HEK293T (cell line): ENCODE measurements at regions not wholly inside any gene's neighbourhood (a gene's known extent, or its start where the extent isn't known, plus 50 kb on each side); places are given as distances from the start of the nearest gene placed in this dataset.

Source experiments
- CTCF ChIA-PET: fragments of 350-600 bp; formaldehyde crosslinking; extraction: SDS; loops from one replicate; lab custom pipeline; 2021; ENCODE audit warnings: antibody characterized with exemption, inconsistent platforms; lab: Yijun Ruan, JAX
- POLR2A ChIA-PET: fragments of 350-600 bp; formaldehyde crosslinking; extraction: SDS; loops from one replicate; lab custom pipeline; 2020; ENCODE audit warnings: antibody characterized with exemption, inconsistent platforms; lab: Yijun Ruan, JAX
- DNase-seq: peaks from one replicate; pipeline ENCODE4 v3.0.0; 2012; ENCODE audit warnings: mixed read lengths; ENCODE audit errors: extremely low spot score
- ARNT ChIP-seq: fragments of 450-650 bp; IDR thresholded peaks from 2 replicates; pipeline ENCODE4 v1.6.1; 2017; ENCODE audit warnings: mild to moderate bottlenecking
- BHLHE40 ChIP-seq: fragments of 450-650 bp; IDR thresholded peaks from 2 replicates; pipeline ENCODE4 v1.6.1; 2016; ENCODE audit warnings: mild to moderate bottlenecking, moderate library complexity, borderline replicate concordance
- CTBP1 ChIP-seq: fragments of 450-650 bp; IDR thresholded peaks from 2 replicates; pipeline ENCODE4 v1.6.1; 2016; ENCODE audit warnings: borderline replicate concordance
- ELF4 ChIP-seq: fragments of 450-650 bp; IDR thresholded peaks from 2 replicates; pipeline ENCODE4 v1.6.1; 2017; ENCODE audit warnings: antibody characterized with exemption
- FOXA1 ChIP-seq: fragments of 450-650 bp; IDR thresholded peaks from 2 replicates; pipeline ENCODE4 v1.6.1; 2016; ENCODE audit warnings: mild to moderate bottlenecking
- FOXK2 ChIP-seq: fragments of 450-650 bp; IDR thresholded peaks from 2 replicates; pipeline ENCODE4 v1.6.1; 2016; ENCODE audit warnings: mild to moderate bottlenecking
- FOXM1 ChIP-seq: fragments of 450-650 bp; IDR thresholded peaks from 2 replicates; pipeline ENCODE4 v1.6.1; 2017; ENCODE audit warnings: mild to moderate bottlenecking, borderline replicate concordance
- HDGF ChIP-seq: fragments of 450-650 bp; IDR thresholded peaks from 2 replicates; pipeline ENCODE4 v1.6.1; 2017; ENCODE audit warnings: antibody characterized with exemption, borderline replicate concordance
- L3MBTL2 ChIP-seq: fragments of 450-650 bp; conservative IDR thresholded peaks from 2 replicates; pipeline ENCODE4 v1.6.1; 2016; ENCODE audit warnings: mild to moderate bottlenecking
- LEF1 ChIP-seq: fragments of 450-650 bp; IDR thresholded peaks from 2 replicates; pipeline ENCODE4 v1.6.1; 2017; ENCODE audit warnings: mild to moderate bottlenecking, borderline replicate concordance
- NFRKB ChIP-seq: fragments of 450-650 bp; IDR thresholded peaks from 2 replicates; pipeline ENCODE4 v1.6.1; 2016; ENCODE audit warnings: mild to moderate bottlenecking, moderate library complexity
- PKNOX1 ChIP-seq: fragments of 450-650 bp; IDR thresholded peaks from 2 replicates; pipeline ENCODE4 v1.6.1; 2016
- SP1 ChIP-seq: fragments of 450-650 bp; IDR thresholded peaks from 2 replicates; pipeline ENCODE4 v1.6.1; 2017
- SUZ12 ChIP-seq: fragments of 450-650 bp; IDR thresholded peaks from 2 replicates; pipeline ENCODE4 v1.6.1; 2016; ENCODE audit warnings: mild to moderate bottlenecking
- TARDBP ChIP-seq: fragments of 450-650 bp; IDR thresholded peaks from 2 replicates; pipeline ENCODE4 v1.6.1; 2016
- ZNF384 ChIP-seq: fragments of 450-650 bp; IDR thresholded peaks from 2 replicates; pipeline ENCODE4 v1.6.1; 2016

- DNase-seq: no peak
- ChIA-PET CTCF (no interaction called here), POLR2A (no interaction called here)
- TF ChIP-seq BHLHE40 (no peak), FOXA1 (no peak), CTBP1 (no peak), SUZ12 (no peak), ARNT (no peak), HDGF (no peak), FOXK2 (no peak), PKNOX1 (no peak), L3MBTL2 (no peak), SP1 (no peak), TARDBP (no peak), LEF1 (no peak), NFRKB (no peak), ZNF384 (no peak), ELF4 (no peak), FOXM1 (no peak)
Observed at GRCh38 chr3:177578488-177578887, 381.2 kb upstream of the TBL1XR1 start.

GRCh38 chr3:177579419-177579818 is 382.1 kb upstream of the TBL1XR1 start:
- ChIA-PET CTCF (no interaction called here), POLR2A (no interaction called here)
- no peak for TF ChIP-seq SUZ12
- TF ChIP-seq BHLHE40: no peak
- TF ChIP-seq SP1: no peak
- no peak for TF ChIP-seq ZNF384
- TF ChIP-seq NFRKB: no peak
- TF ChIP-seq TARDBP: no peak
- no peak for TF ChIP-seq ELF4
- no peak for TF ChIP-seq FOXA1
- no peak for TF ChIP-seq ARNT
- DNase-seq: no peak

- TF ChIP-seq ARNT (no peak), ZNF384 (no peak), TARDBP (no peak), FOXM1 (no peak), ELF4 (no peak), LEF1 (no peak), FOXK2 (no peak), SUZ12 (no peak), BHLHE40 (no peak), CTBP1 (no peak), SP1 (no peak), L3MBTL2 (no peak), NFRKB (no peak)
- CTCF ChIA-PET: no interaction called here
- DNase-seq: no peak
- POLR2A ChIA-PET: no interaction called here
Observed at GRCh38 chr3:177580437-177580836, 383.2 kb upstream of the TBL1XR1 start.

GRCh38 chr3:177585271-177585670 is 388.0 kb upstream of the TBL1XR1 start:
- ChIA-PET POLR2A (no interaction called here), CTCF (no interaction called here)
- TF ChIP-seq FOXM1 (no peak), HDGF (no peak), TARDBP (no peak), PKNOX1 (no peak), CTBP1 (no peak), FOXK2 (no peak), SP1 (no peak), SUZ12 (no peak), L3MBTL2 (no peak), LEF1 (no peak), ARNT (no peak), NFRKB (no peak), ELF4 (no peak), BHLHE40 (no peak)
- no peak for DNase-seq

- no peak for TF ChIP-seq SUZ12
- no peak for TF ChIP-seq BHLHE40
- TF ChIP-seq CTBP1: no peak
- no peak for TF ChIP-seq FOXA1
- TF ChIP-seq PKNOX1: no peak
- no peak for TF ChIP-seq LEF1
- TF ChIP-seq FOXK2: no peak
- no peak for TF ChIP-seq TARDBP
- no peak for TF ChIP-seq NFRKB
- no peak for TF ChIP-seq ARNT
- no peak for TF ChIP-seq ZNF384
- no peak for TF ChIP-seq L3MBTL2
- no peak for TF ChIP-seq HDGF
- TF ChIP-seq ELF4: no peak
- no peak for TF ChIP-seq SP1
- POLR2A ChIA-PET: no interaction called here
- CTCF ChIA-PET: no interaction called here
- no peak for DNase-seq
Observed at GRCh38 chr3:177589041-177589650, 391.9 kb upstream of the TBL1XR1 start.

- ChIA-PET CTCF (no interaction called here), POLR2A (no interaction called here)
- no peak for TF ChIP-seq FOXA1
- no peak for TF ChIP-seq PKNOX1
- no peak for TF ChIP-seq FOXM1
- TF ChIP-seq NFRKB: no peak
- TF ChIP-seq L3MBTL2: no peak
- TF ChIP-seq SP1: no peak
- no peak for TF ChIP-seq TARDBP
- no peak for TF ChIP-seq BHLHE40
- no peak for TF ChIP-seq ELF4
- TF ChIP-seq SUZ12: no peak
- no peak for TF ChIP-seq HDGF
- no peak for TF ChIP-seq FOXK2
- no peak for TF ChIP-seq CTBP1
- TF ChIP-seq ARNT: no peak
- TF ChIP-seq ZNF384: no peak
- DNase-seq: no peak
Observed at GRCh38 chr3:177589911-177590381, 392.7 kb upstream of the TBL1XR1 start.
